Left renal pelvis (tissue), 4 donors: ENCODE measurements at regions not wholly inside any gene's neighbourhood (a gene's known extent, or its start where the extent isn't known, plus 50 kb on each side); places are given as distances from the start of the nearest gene placed in this dataset.
"Not testable (repeated sequence)": the region's sequence is repeated elsewhere in the genome, so short reads cannot be mapped to it uniquely, and the experiment has no call there.

Source experiments
- DNase-seq, 4 donors: peaks; one replicate each; pipeline ENCODE4 v3.0.0-alpha.2; 2013; ENCODE audit warnings: low read depth in 4 of 4, low spot score in 3 of 4

- DNase-seq, result no peak
Measured at GRCh38 chr11:129503646-129504045, 128.0 kb downstream of the BARX2 start.

GRCh38 chr11:129505266-129505665, 129.6 kb downstream of the BARX2 start:
- no peak for DNase-seq

- DNase-seq, result no peak
Measured at GRCh38 chr11:129508163-129508562, 132.5 kb downstream of the BARX2 start.

GRCh38 chr11:129528296-129528695, 152.6 kb downstream of the BARX2 start:
- DNase-seq, result no peak

GRCh38 chr11:129530154-129530895, 154.7 kb downstream of the BARX2 start:
- no peak for DNase-seq

GRCh38 chr11:129533395-129533794, 157.7 kb downstream of the BARX2 start:
- no peak for DNase-seq

GRCh38 chr11:129536338-129536737, 160.7 kb downstream of the BARX2 start:
- DNase-seq, result no peak

- no peak for DNase-seq
Measured at GRCh38 chr11:129538323-129538722, 162.7 kb downstream of the BARX2 start.

GRCh38 chr11:129543515-129544290, 168.1 kb downstream of the BARX2 start:
- DNase-seq, result no peak

GRCh38 chr11:129544691-129545090, 169.0 kb downstream of the BARX2 start:
- no peak for DNase-seq

- no peak for DNase-seq
Measured at GRCh38 chr11:129546266-129546665, 170.6 kb downstream of the BARX2 start.

GRCh38 chr11:129557421-129557820, 181.8 kb downstream of the BARX2 start:
- no peak for DNase-seq

- DNase-seq, result no peak
Measured at GRCh38 chr11:129569007-129569406, 193.4 kb downstream of the BARX2 start.

- not testable (repeated sequence) for DNase-seq
Measured at GRCh38 chr11:129572667-129573066, 197.0 kb downstream of the BARX2 start.

GRCh38 chr11:129573161-129573560, 197.5 kb downstream of the BARX2 start:
- DNase-seq, result no peak

GRCh38 chr11:129574431-129574830, 198.8 kb downstream of the BARX2 start:
- no peak for DNase-seq

GRCh38 chr11:129576652-129577051, 201.0 kb downstream of the BARX2 start:
- DNase-seq, result no peak

- no peak for DNase-seq
Measured at GRCh38 chr11:129578006-129578405, 202.4 kb downstream of the BARX2 start.

GRCh38 chr11:129580278-129580677, 204.6 kb downstream of the BARX2 start:
- DNase-seq, result no peak

GRCh38 chr11:129584316-129584715, 208.7 kb downstream of the BARX2 start:
- DNase-seq, result no peak

GRCh38 chr11:129589190-129589860, 213.7 kb downstream of the BARX2 start:
- DNase-seq, result no peak
